Fibroblast of lung (primary cell): ENCODE measurements at regions not wholly inside any gene's neighbourhood (a gene's known extent, or its start where the extent isn't known, plus 50 kb on each side); places are given as distances from the start of the nearest gene placed in this dataset.

Source experiments
- CTCF ChIP-seq, 2 donors: IDR thresholded peaks in 1 of 2; conservative IDR thresholded peaks in 1 of 2; 1 replicate in 1 of 2; 2 replicates in 1 of 2; pipeline ENCODE4 v1.5.1; 2011 to 2012; ENCODE audit warnings: low read length in 2 of 2, control low read depth in 1 of 2, inconsistent platforms in 1 of 2, low read depth in 1 of 2, mild to moderate bottlenecking in 1 of 2
- EZH2 ChIP-seq: IDR thresholded peaks from 2 replicates; pipeline ENCODE4 v1.5.1; 2012; ENCODE audit warnings: low read length, control low read depth, mild to moderate bottlenecking; ENCODE audit errors: missing control alignments

GRCh38 chr10:10490581-10490980, 527.1 kb upstream of the CELF2 start:
- TF ChIP-seq CTCF (conservative IDR thresholded peaks at IDR 0.05 in 1 of 2, IDR thresholded peaks at IDR 0.05 in 1 of 2; ENCODE audit: low read depth in 1 of 2, low read length in 2 of 2) (no peak), EZH2 (no peak)
